ENCODE measurements at regions not wholly inside any gene's neighbourhood (a gene's known extent, or its start where the extent isn't known, plus 50 kb on each side); places are given as distances from the start of the nearest gene placed in this dataset.

DNA sequence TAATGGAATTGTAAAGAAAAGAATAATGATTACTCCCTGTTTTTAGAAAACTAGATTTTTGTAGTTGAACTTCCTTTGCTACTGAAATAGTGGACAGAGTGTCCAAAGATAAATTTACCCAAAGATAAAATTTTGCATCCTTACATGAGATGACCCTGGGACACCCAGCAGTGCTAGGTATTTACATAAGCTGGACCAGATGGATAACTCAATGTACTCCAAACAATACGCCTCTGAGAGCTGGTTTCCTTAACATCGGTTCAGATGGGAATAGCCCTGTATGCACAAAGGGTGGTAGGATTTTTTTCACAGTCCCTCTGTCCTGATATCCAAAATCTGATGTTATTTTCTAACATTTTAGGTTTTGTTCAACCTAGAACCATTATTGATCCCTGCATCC lies 432.1 kb upstream of the ID2 start:
- TF ChIP-seq YY1 (IDR thresholded peaks at IDR 0.05; ENCODE audit: insufficient read depth, insufficient read length), result no peak
- no peak for TF ChIP-seq ZNF274 (IDR thresholded peaks at IDR 0.05; ENCODE audit: low read depth, low read length)

All from NT2/D1 (cell line).